ENCODE measurements at regions not wholly inside any gene's neighbourhood (a gene's known extent, or its start where the extent isn't known, plus 50 kb on each side); places are given as distances from the start of the nearest gene placed in this dataset.
A peak's percentile ranks its signal among the peaks of the same experiment; 100 is the strongest.

- TF ChIP-seq CTCF (IDR thresholded peaks at IDR 0.05), result peak; percentile 74
- peaks cover 11% of the 10 kb centered on the region for H3K27me3 Mint-ChIP-seq (ENCODE audit: low read depth)
- no peak for DNase-seq (ENCODE audit: low spot score)
- H3K4me3 Mint-ChIP-seq (ENCODE audit: unreplicated experiment), result no peak overlapping the region
- H3K36me3 Mint-ChIP-seq (ENCODE audit: low read depth), result no peaks in the 10 kb centered on the region
- H3K27ac Mint-ChIP-seq (ENCODE audit: unreplicated experiment), result no peak overlapping the region
- H3K4me1 Mint-ChIP-seq (ENCODE audit: low read depth), result no peaks in the 10 kb centered on the region
- no peaks in the 10 kb centered on the region for H3K9me3 Mint-ChIP-seq (ENCODE audit: low read depth)
Observed at GRCh38 chr4:24686866-24687692, 102.7 kb upstream of the DHX15 start.

DNA sequence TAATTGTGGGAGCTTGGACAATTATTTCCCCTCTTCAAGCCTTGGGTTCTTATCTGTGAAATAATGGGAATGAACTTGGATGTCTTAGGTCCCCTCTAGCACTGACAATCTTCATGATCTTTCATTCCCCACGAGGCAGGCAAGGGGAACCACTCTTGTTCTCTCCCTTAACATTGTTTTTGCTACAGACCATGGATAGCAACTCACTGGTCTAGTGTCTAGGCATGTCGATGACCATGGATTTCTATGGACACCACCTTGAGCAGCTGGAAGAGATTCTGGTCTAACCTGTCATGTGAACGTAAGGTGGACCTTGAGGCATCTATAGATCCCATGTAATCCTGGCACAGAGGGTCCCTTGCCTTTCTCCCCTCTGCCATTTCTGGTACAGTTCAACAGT lies 104.1 kb upstream of the DHX15 start:
- no peak for TF ChIP-seq CTCF (IDR thresholded peaks at IDR 0.05)

DNA sequence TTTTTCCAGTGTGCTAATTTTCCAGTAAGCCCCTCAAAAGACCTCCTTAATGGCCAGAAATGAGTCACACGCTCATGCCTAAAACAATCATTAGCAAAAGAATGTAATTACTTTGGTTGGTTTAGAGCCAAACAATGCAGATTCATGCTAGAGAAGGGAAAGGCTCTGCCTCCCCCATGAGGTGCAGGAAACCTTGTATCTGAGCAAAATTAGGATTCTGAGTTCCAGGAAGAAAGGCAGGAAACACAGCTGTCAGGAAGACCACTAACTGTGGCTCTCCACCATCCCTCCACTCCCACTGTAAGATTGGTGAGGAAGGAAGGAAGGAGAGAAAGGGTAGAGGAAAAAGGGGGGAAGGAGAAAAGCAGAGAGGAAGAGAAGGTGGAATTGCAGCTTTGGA lies 104.9 kb upstream of the DHX15 start:
- no peaks in the 10 kb centered on the region for H3K4me1 Mint-ChIP-seq (ENCODE audit: low read depth)
- H3K27me3 Mint-ChIP-seq (ENCODE audit: low read depth), result peaks cover 8% of the 10 kb centered on the region
- H3K4me3 Mint-ChIP-seq (ENCODE audit: unreplicated experiment), result no peak overlapping the region
- no peak overlapping the region for H3K27ac Mint-ChIP-seq (ENCODE audit: unreplicated experiment)
- TF ChIP-seq CTCF (IDR thresholded peaks at IDR 0.05), result no peak
- H3K36me3 Mint-ChIP-seq (ENCODE audit: low read depth), result peaks cover 1% of the 10 kb centered on the region
- no peak for DNase-seq (ENCODE audit: low spot score)
- H3K9me3 Mint-ChIP-seq (ENCODE audit: low read depth), result peaks cover 5% of the 10 kb centered on the region

More for the DNA sequence above, 104.1 kb upstream of the DHX15 start:
- peaks cover 1% of the 10 kb centered on the region for H3K36me3 Mint-ChIP-seq (ENCODE audit: low read depth)
- no peak overlapping the region for H3K27ac Mint-ChIP-seq (ENCODE audit: unreplicated experiment)
- no peak for DNase-seq (ENCODE audit: low spot score)
- no peaks in the 10 kb centered on the region for H3K4me1 Mint-ChIP-seq (ENCODE audit: low read depth)
- peaks cover 5% of the 10 kb centered on the region for H3K9me3 Mint-ChIP-seq (ENCODE audit: low read depth)
- H3K4me3 Mint-ChIP-seq (ENCODE audit: unreplicated experiment), result no peak overlapping the region
- peaks cover 8% of the 10 kb centered on the region for H3K27me3 Mint-ChIP-seq (ENCODE audit: low read depth)

DNA sequence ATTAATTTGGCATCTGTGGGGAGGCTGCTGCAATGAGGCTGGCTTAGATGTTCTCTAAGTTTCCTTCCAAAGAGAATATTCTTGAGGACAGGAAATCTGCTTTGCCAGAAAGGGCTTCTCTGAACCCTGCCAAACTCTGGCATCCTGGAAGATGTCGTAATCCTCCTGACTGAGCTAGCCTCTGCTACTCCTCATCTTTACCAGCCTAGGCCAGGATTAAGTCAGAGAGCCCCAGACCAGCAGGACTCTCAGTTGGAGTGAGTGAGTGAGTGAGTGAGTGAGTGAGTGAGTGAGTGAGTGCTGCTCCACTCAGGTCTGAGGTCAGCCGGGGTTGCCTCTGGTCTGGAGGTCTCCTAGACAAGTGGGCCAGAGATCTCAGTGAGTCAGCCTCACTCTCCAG lies 104.9 kb upstream of the SOD3 start:
- Mint-ChIP-seq H3K4me1 (ENCODE audit: low read depth) (no peaks in the 10 kb centered on the region), H3K27ac (ENCODE audit: unreplicated experiment) (no peak overlapping the region), H3K9me3 (ENCODE audit: low read depth) (peaks cover 5% of the 10 kb centered on the region), H3K36me3 (ENCODE audit: low read depth) (peaks cover 1% of the 10 kb centered on the region), H3K27me3 (ENCODE audit: low read depth) (peaks cover 8% of the 10 kb centered on the region), H3K4me3 (ENCODE audit: unreplicated experiment) (no peak overlapping the region)
- DNase-seq (ENCODE audit: low spot score), result no peak
- TF ChIP-seq CTCF (IDR thresholded peaks at IDR 0.05), result no peak

DNA sequence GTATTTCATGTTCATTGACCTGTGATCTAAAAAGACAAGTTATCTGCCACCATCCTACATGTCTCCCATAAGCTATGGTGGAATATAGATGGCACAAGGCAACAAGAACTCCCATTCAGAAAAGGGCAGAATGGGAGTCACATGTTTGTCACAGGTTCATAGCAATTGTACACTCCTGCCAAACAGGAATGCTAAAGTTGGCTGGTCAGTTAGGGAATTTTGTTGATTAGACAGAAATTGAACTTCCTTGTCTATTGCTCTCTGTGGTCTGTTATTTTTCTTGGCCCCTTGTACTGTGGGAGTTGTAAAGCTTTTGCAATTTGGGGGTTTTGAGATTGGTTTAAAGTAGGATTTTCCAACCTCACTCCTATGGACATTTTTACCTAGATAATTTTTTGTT lies 101.7 kb upstream of the SOD3 start:
- Mint-ChIP-seq H3K4me3 (ENCODE audit: unreplicated experiment) (no peak overlapping the region), H3K4me1 (ENCODE audit: low read depth) (no peaks in the 10 kb centered on the region), H3K27ac (ENCODE audit: unreplicated experiment) (no peak overlapping the region), H3K9me3 (ENCODE audit: low read depth) (peaks cover 5% of the 10 kb centered on the region), H3K27me3 (ENCODE audit: low read depth) (peaks cover 5% of the 10 kb centered on the region), H3K36me3 (ENCODE audit: low read depth) (peaks cover 1% of the 10 kb centered on the region)
- no peak for DNase-seq (ENCODE audit: low spot score)
- no peak for TF ChIP-seq CTCF (IDR thresholded peaks at IDR 0.05)

Measured in chondrocyte (in vitro differentiated cells).